ENCODE measurements at regions not wholly inside any gene's neighbourhood (a gene's known extent, or its start where the extent isn't known, plus 50 kb on each side); places are given as distances from the start of the nearest gene placed in this dataset.

DNA sequence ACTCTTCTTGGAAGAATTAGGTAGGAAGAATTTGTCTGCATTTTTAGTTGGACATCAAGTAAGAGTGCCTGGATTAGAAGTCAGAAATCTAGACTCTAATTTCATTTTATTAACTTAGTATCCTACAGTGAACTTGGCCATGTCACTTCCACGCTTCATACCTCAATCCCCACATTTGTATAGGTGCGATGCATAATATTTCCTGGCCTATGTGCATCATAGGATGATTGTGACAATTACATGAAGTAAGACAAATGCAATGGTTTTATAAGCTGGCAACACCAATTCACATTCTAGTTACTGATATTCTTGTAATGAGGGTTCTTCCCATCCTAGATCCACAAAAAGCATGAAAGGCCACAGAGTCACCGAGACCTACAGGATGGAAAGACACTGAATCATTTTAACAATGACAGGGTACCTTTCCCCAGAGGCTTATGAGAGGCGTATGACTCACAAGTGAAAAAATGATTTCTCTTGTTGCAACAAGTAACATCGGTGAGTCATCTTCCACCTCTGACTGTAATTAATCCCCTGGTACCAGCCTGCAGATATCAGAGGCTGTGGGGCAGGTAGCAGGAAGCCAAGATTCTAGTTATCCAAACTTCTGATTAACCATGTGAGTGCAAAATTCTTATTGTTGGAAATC lies 56.0 kb upstream of the OR5AK2 start:
- TF ChIP-seq, protein P1, sequence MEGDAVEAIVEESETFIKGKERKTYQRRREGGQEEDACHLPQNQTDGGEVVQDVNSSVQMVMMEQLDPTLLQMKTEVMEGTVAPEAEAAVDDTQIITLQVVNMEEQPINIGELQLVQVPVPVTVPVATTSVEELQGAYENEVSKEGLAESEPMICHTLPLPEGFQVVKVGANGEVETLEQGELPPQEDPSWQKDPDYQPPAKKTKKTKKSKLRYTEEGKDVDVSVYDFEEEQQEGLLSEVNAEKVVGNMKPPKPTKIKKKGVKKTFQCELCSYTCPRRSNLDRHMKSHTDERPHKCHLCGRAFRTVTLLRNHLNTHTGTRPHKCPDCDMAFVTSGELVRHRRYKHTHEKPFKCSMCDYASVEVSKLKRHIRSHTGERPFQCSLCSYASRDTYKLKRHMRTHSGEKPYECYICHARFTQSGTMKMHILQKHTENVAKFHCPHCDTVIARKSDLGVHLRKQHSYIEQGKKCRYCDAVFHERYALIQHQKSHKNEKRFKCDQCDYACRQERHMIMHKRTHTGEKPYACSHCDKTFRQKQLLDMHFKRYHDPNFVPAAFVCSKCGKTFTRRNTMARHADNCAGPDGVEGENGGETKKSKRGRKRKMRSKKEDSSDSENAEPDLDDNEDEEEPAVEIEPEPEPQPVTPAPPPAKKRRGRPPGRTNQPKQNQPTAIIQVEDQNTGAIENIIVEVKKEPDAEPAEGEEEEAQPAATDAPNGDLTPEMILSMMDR (IDR thresholded peaks at IDR 0.05; ENCODE audit: control insufficient read depth, insufficient read depth, low read depth, low read length, missing control alignments): no peak
- H3K4me3 ChIP-seq (ENCODE audit: control insufficient read depth, low read depth, low read length): no peak overlapping the region
- peak; percentile 23 for DNase-seq (ENCODE audit: low read depth)

DNA sequence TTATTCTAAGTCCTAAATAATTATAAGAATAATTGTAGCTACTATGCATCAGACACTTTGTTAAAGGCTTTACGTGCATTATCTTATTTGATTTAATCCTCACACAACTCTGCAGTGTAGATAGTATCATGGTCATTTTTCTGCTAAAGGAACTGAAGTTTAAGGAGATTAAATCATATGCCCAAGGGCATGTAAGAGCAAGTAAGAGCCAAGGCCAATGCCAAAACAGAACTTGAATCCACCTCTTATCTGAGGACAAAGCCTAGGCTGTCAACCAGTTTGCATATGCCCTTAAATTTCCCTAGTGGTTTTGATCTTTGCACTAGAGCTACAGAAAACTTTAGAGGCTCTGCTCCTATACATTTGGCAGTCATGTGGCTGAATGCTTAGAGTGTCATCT lies 65.6 kb upstream of the OR5AK2 start:
- TF ChIP-seq, protein P1 (IDR thresholded peaks at IDR 0.05; ENCODE audit: control insufficient read depth, insufficient read depth, low read depth, low read length, missing control alignments): no peak
- H3K4me3 ChIP-seq (ENCODE audit: control insufficient read depth, low read depth, low read length): no peak overlapping the region
- no peak for DNase-seq (ENCODE audit: low read depth)

DNA sequence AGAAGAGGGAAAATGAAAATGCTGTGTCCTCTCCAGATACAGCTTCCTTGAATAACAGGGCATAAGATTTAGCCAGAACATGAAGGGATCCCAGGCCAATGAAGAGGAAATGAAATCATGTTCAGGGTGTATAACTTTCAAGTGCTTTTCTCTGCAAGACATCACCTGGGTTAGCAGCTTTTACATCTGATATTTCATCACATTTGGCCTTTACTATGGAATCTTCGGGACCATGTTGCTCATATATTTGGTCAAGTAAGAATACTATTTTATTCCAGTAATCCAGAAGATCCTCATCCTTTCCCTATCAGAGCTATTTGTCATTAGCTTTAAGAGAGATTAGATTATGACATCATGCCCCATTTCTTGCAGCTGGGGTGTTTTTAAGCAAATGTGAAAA lies 66.3 kb upstream of the OR5AK2 start:
- H3K4me3 ChIP-seq (ENCODE audit: control insufficient read depth, low read depth, low read length): no peak overlapping the region
- DNase-seq (ENCODE audit: low read depth): no peak
- TF ChIP-seq, protein P1 (IDR thresholded peaks at IDR 0.05; ENCODE audit: control insufficient read depth, insufficient read depth, low read depth, low read length, missing control alignments): no peak

DNA sequence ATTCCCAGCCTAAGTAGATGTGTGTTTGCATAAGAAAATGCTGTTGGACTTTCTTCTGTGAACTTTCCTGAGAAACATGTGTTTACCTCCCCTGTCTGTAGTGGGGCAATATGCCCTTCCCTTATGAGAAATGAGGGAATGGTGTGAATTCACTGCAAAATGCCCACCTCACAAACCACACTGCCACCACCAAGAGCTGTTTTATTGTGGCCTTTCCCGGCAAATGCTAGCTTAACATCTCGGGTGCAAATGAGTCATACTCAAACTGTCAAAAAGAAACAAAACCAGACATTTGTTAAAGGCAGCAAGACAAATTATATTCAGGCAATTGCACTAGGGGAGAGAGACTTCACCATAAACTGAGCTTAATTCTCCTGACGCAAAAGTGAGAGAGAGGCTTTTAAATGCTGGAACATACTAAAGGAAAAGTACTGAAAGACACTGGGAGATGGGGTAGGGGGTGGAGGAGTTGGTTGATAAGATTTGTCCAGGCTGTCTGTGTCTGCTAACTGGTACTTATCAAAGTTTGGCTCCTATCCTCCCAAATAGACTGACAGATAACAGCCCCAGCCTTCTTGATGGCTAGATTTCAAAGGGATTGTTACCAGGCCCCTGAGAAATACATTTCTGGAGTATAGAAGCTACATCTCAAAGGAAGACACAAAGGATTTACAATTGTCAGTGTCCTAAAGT lies 70.9 kb upstream of the OR5AK2 start:
- TF ChIP-seq, protein P1 (IDR thresholded peaks at IDR 0.05; ENCODE audit: control insufficient read depth, insufficient read depth, low read depth, low read length, missing control alignments): no peak
- DNase-seq (ENCODE audit: low read depth): no peak
- H3K4me3 ChIP-seq (ENCODE audit: control insufficient read depth, low read depth, low read length): no peak overlapping the region

DNA sequence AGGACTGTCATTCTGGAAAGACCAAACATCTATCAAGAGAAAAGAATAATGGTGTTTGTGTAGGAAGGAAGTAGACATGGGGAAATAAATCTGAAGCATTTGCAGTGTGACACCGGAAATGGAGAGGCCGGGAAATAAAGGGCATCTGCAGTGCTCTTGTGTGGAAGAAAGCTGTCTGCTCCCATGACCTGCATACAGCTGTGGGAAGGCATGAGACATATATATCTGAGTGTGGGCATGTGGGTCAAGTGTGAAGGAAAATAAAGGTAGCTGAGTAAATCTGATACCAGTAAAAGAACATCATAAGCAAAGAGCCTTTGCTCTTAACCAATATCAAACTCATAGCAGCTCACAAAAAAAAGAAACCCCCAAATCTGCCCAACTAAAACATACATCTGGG lies 72.1 kb upstream of the OR5AK2 start:
- no peak overlapping the region for H3K4me3 ChIP-seq (ENCODE audit: control insufficient read depth, low read depth, low read length)
- TF ChIP-seq, protein P1 (IDR thresholded peaks at IDR 0.05; ENCODE audit: control insufficient read depth, insufficient read depth, low read depth, low read length, missing control alignments): no peak
- no peak for DNase-seq (ENCODE audit: low read depth)

DNA sequence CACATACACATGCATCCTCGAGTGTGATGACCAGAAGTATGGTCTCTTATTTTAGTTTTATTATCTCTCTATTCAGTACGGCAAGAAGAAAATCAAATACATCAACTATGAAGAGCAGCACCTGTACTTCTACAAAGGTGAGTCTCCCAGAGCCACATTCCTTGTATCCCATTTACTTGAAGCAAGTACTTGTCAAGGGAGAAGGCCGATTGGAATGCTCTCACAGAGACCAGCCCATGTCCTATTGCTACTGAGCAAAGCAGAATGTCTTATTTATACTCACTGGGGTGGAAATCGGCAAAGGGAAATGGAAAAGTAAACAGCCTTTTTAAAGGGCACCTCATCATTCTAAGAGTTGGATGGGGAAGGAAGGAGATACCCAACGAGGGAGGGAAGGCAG lies 72.6 kb upstream of the OR5AK2 start:
- no peak overlapping the region for H3K4me3 ChIP-seq (ENCODE audit: control insufficient read depth, low read depth, low read length)
- TF ChIP-seq, protein P1 (IDR thresholded peaks at IDR 0.05; ENCODE audit: control insufficient read depth, insufficient read depth, low read depth, low read length, missing control alignments): no peak
- no peak for DNase-seq (ENCODE audit: low read depth)
